ENCODE measurements at regions not wholly inside any gene's neighbourhood (a gene's known extent, or its start where the extent isn't known, plus 50 kb on each side); places are given as distances from the start of the nearest gene placed in this dataset.

DNA sequence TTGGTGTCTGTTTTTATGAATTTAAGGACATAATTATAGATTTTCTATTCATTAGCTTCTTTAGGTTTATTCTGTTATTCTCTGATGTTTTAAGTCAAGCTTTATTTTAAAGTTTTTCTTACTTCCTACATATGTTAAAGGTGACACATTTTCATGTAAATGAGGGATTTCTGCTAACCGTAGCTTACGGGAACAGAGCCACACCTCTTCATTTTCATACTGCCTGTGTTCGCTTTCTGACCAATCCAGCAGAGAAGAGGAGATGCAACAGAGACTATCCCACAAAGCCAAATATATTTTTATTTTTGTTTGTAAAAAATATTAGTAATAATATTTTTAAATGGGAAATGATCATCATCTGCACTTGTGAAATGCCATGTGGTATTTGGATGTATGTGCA is 774.1 kb downstream of the BRD1 start:
- no peak for ATAC-seq

GRCh38 chr22:49052560-49052959 is 775.1 kb downstream of the BRD1 start:
- ATAC-seq: no peak

- peak; percentile 74 to 78 for ATAC-seq
Observed at GRCh38 chr22:49052023-49052538, 775.6 kb downstream of the BRD1 start.

DNA sequence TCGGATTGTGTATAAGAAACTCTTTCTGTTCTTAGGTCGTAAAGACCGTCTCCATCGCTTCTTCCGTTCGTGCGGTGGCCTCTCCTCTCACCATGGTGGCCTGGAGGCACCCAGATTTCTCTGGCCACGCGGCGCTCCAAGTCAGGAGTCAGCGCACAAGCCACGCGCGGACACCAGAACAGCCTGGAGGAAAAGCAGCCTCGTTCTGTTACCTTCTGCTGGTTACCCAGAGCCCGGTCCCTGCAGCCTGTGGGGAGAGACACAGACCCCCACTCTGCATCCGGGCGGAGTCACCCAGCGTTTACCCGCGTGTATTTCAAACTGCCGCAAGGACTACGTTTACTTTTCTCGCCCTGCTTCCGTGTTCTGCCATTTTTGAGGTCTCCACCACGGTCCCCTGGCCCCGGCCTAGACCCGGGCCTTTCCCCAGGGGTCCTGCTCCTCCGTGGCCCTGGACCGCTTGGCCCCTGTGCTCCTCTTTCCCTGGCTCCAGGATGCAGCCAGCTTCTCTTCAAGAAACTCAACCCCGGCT is 776.1 kb downstream of the BRD1 start:
- ATAC-seq: no peak

DNA sequence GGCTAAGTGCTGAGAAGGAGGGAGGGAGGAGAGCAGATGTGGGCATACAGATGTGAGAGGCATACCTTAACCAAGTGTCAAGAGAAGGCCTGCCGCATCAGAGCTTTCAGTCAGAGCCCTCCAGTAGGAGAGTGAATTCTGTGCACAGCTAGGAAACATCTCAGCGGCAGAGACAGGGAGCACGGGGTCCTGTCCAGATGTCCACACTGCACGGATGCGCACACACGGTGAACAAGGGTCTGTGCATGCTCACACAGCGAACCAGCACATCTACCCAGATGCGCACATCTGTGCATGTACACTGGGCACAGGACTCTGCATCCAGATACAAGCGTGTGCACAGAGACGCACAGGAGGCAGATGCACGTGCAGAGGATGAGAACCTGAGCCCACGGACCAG is 778.0 kb downstream of the BRD1 start:
- no peak for ATAC-seq

GRCh38 chr22:49048591-49048990 is 779.1 kb downstream of the BRD1 start:
- ATAC-seq: no peak

- ATAC-seq: no peak
Observed at GRCh38 chr22:49047447-49047846, 780.2 kb downstream of the BRD1 start.

DNA sequence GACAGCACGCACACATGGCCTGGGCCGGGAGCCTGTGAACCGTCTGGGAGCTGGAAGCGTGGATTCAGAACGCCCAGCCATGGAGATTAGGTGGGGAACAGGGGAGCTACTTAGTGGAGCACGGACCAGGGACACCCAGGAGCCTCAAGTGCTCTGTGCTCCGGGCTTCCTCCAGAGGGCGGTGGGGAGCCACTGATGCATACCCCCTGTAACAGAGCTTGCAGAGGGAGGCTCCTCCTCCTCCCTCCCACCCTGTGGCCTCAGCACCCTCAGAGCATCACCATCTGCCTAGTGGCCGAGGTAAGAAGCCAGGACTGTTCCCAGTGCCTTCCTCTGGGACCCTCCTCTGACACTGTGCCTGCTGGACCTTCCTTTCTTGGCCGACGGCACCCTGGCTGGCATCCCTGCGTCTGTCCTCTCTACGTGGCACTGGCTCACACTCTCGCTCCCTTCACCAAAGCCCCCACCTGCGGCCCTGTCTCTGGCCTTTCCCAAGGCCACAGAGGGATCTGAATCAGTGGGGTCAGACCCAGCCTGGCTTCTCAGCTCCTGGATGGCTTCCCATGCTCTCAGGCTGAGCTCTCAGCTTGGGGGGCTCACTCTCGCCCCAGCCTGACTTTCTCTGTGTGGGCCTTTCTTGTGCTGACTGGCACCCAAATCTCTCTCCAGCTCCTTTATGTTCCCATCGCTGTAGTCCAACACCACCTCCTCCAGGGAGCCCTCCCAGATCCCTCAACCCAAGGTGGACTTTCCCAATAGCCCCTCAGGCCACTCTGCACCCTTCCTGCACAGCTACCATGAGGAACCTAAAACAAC is 780.9 kb downstream of the BRD1 start:
- ATAC-seq: peak in 1 of 2 donors; percentile 45

DNA sequence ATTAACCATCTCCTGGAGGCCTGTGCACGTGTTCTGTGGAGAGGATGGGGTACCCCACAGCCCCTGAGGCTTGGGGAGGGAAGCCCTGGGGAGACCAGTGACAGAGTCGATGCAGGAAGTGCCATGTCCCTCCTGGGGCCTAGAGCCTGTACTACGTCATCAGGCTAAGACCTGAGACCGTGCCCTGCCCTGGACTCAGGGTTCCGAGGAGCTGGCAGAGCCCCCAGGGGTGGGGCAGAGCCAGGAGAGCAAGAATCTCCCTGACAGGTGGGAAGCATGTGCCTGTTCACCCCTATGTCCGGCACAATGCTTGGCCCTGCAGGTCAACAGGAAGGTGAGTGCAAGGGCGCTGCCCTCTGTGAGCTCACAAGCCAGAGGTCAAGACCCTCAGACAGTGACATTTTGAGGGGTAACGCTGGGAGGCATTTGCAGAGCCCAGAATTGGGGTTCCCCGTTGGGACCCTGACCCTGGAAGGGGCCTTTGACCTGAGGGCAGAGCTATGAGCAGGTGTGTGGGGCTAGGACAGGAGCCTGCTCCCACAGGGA is 781.6 kb downstream of the BRD1 start:
- ATAC-seq: no peak

- no peak for ATAC-seq
Observed at GRCh38 chr22:49045276-49045675, 782.4 kb downstream of the BRD1 start.

- ATAC-seq: no peak
Observed at GRCh38 chr22:49044776-49045175, 782.9 kb downstream of the BRD1 start.

GRCh38 chr22:49044091-49044490 is 783.6 kb downstream of the BRD1 start:
- ATAC-seq: no peak

GRCh38 chr22:49042877-49043859 is 784.5 kb downstream of the BRD1 start:
- ATAC-seq: no peak

GRCh38 chr22:49042066-49042465 is 785.6 kb downstream of the BRD1 start:
- no peak for ATAC-seq

DNA sequence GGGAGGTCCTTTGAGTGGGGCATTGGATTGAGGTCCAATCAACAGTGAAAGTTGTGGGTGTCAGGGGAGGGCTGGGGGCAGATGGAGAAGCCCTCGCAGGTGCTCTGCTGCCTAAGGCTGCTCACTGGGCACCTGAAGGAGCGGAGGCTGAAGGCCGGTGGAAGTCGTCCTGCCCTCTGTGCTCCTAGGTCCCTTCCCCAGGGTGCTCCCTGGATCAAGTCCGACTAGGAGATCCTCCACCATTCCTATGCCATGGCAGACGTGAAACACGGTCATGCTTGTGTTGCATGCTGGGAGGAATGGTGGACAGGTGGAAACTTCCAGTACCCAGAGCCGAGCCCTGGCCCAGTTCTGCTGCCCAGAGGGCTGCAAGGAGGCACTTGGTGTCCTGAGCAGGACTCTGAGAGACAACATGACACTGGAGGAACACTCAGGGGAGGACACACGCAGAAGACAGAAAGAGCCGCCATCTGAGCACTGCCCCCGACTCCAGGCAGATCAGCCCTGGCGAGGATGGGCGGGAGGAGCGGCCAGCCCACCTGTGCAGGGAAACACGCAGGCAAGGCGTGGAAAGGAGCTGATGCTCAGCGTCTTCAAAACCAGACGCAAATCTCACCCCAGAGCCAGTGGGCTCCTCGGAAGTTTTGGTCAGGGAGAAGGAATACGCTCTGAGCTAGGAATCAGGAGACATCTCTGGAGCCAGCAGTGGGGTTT is 786.8 kb downstream of the BRD1 start:
- no peak for ATAC-seq

DNA sequence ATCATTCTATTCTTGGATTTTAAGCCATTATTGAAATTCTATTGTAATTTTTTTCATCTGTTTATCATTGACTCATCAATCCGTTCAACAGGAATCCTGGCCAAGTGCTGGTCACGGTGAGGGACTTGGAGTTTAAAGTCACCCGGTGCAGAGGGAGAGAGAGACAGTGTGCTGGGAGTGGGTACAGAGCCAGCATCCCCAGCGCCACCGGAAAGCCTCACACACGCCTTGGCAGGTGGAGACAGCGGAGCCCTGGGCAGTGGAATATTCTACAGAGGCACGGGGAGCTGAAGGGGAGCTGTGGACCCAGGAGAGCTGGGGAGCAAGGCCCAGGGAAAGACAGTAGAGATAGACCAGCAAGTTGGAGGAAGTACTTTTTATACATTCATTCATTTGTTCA is 787.6 kb downstream of the BRD1 start:
- ATAC-seq: no peak

DNA sequence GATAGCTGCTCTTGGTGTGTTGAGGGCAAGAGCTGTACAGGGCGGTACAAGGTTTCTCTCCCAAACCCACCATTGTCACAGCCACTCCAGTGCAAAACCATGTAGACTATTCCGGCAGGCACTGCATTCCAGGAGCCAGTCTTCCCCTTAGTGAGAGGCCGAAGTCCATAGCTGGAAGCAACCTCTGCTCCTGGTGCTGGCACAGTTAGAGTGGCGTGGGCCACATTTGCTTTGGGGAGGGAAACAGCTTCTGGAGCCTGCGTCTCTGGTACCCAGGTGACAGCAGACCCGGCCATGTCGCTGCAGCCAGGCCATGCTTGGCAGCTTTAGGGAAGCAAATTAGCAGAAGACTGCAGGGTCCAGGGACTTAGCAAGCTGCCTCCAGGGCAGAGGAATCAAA is 788.0 kb downstream of the BRD1 start:
- ATAC-seq: no peak

GRCh38 chr22:49037701-49038245 is 789.9 kb downstream of the BRD1 start:
- ATAC-seq: no peak

DNA sequence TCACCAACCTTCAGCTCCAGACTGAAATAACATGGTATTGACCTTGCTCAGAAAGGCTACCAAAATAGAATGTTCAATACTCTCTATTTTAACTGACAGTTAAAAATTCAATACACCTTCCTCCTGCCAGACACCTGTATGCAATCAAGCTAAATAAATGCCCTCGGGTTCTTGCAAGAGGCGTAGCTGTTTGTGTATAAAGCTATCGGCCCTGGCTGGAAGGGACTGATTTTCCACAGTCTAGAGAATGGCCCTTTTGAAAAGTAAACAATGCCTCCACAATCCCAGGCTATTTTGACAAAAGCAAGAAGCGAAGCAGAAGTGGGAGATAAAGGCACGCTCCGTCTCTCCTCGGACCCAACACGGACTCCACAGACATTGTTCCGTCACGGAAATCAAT is 791.2 kb downstream of the BRD1 start:
- no peak for ATAC-seq

GRCh38 chr22:49035818-49036457 is 791.7 kb downstream of the BRD1 start:
- ATAC-seq: no peak

Measured in activated CD4-positive, CD25-positive, alpha-beta regulatory T cell treated with anti-CD3 and anti-CD28 coated beads, Interleukin-2, amount 50 U/mL, for 24 hours (primary cell).